CD8-positive, alpha-beta memory T cell (primary cell): ENCODE measurements at regions not wholly inside any gene's neighbourhood (a gene's known extent, or its start where the extent isn't known, plus 50 kb on each side); places are given as distances from the start of the nearest gene placed in this dataset.
"Not testable (repeated sequence)": the region's sequence is repeated elsewhere in the genome, so short reads cannot be mapped to it uniquely, and the experiment has no call there.

Experiments
- CTCF ChIA-PET: fragments of 350-600 bp; sonication (Branson Sonifier 250); formaldehyde crosslinking; loops from one replicate; lab custom pipeline; 2021; ENCODE audit warnings: antibody characterized with exemption; lab: Charles Lee
- POLR2A ChIA-PET: fragments of 350-600 bp; sonication (Branson Sonifier 250); formaldehyde crosslinking; loops from one replicate; lab custom pipeline; 2021; ENCODE audit warnings: antibody characterized with exemption; lab: Charles Lee
- DNase-seq, 5 donors: peaks; one replicate each; pipeline versions ENCODE4 v3.0.0 to v3.0.0-alpha.2; 2020 to 2022; ENCODE audit warnings: mixed read lengths in 1 of 5
- H3K27ac ChIP-seq: one replicate; pipeline ENCODE4 v1.7.0; 2013; ENCODE audit warnings: low read depth, mild to moderate bottlenecking, low read length, moderate library complexity
- H3K27me3 ChIP-seq: 2 replicates; pipeline ENCODE4 v1.7.0; 2013; ENCODE audit warnings: low read length, mild to moderate bottlenecking; ENCODE audit not compliant: insufficient read depth, poor library complexity, severe bottlenecking
- H3K36me3 ChIP-seq: 2 replicates; pipeline ENCODE4 v1.7.0; 2013; ENCODE audit warnings: mild to moderate bottlenecking, low read length, moderate library complexity; ENCODE audit not compliant: insufficient read depth
- H3K4me1 ChIP-seq: 2 replicates; pipeline ENCODE4 v1.7.0; 2013; ENCODE audit warnings: mild to moderate bottlenecking, low read length, moderate library complexity; ENCODE audit not compliant: insufficient read depth
- H3K4me3 ChIP-seq: 2 replicates; pipeline ENCODE4 v1.7.0; 2013; ENCODE audit warnings: mild to moderate bottlenecking, low read length
- H3K9me3 ChIP-seq: 2 replicates; pipeline ENCODE4 v1.7.0; 2013; ENCODE audit warnings: mild to moderate bottlenecking, low read length
- H3K27ac Mint-ChIP-seq, 8 donors: one replicate each; pipeline ENCODE4 v1.8.0; 2020 to 2021; ENCODE audit warnings: mixed read lengths in 8 of 8, mild to moderate bottlenecking in 6 of 8, inconsistent platforms in 3 of 8, moderate library complexity in 3 of 8
- H3K27me3 Mint-ChIP-seq, 2 donors: one replicate each; pipeline ENCODE4 v1.8.0; 2020 to 2021; ENCODE audit warnings: mixed read lengths in 2 of 2, mild to moderate bottlenecking in 1 of 2, moderate library complexity in 1 of 2
- H3K36me3 Mint-ChIP-seq, 3 donors: one replicate each; pipeline ENCODE4 v1.8.0; 2020 to 2021; ENCODE audit warnings: mixed read lengths in 3 of 3, inconsistent platforms in 1 of 3, mild to moderate bottlenecking in 1 of 3
- H3K4me1 Mint-ChIP-seq, 3 donors: one replicate each; pipeline ENCODE4 v1.8.0; 2020 to 2021; ENCODE audit warnings: mixed read lengths in 3 of 3, inconsistent platforms in 1 of 3, mild to moderate bottlenecking in 1 of 3
- H3K4me3 Mint-ChIP-seq, 7 donors: one replicate each; pipeline ENCODE4 v1.8.0; 2020 to 2021; ENCODE audit warnings: mixed read lengths in 7 of 7, mild to moderate bottlenecking in 6 of 7, moderate library complexity in 4 of 7, inconsistent platforms in 2 of 7
- H3K9me3 Mint-ChIP-seq, 5 donors: one replicate each; pipeline ENCODE4 v1.8.0; 2020 to 2022; ENCODE audit warnings: mixed read lengths in 5 of 5, mild to moderate bottlenecking in 3 of 5, moderate library complexity in 2 of 5, inconsistent platforms in 1 of 5

DNA sequence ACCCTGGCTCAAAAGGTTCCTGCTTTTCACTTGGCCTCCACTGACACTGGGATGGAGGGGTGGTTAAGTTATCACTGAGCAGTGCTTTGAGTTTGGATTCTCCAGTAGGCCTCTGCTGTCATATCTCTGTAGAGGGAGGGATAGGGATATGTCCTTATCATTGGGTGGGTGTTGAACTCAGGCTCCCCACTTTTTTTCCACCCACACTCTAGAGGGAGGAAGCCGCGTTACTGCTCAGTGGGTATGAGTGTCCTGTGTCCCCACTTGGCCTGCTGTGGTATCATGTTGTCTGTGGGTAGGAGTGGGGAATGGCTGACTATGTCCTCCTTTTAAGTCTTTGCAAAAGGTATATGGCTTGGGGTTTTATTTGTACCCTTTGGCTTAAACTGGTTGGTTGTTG, 80.7 kb upstream of the TPTE start:
- not testable (repeated sequence) for H3K27ac Mint-ChIP-seq

GRCh38 chr21:10442018-10442417, 79.4 kb upstream of the TPTE start:
- H3K4me3 Mint-ChIP-seq, CTCF ChIA-PET, H3K9me3 Mint-ChIP-seq, H3K4me1 Mint-ChIP-seq, H3K4me3 ChIP-seq, H3K27ac Mint-ChIP-seq, H3K36me3 Mint-ChIP-seq, H3K9me3 ChIP-seq, H3K27me3 ChIP-seq, DNase-seq, H3K4me1 ChIP-seq, POLR2A ChIA-PET, H3K27me3 Mint-ChIP-seq, H3K27ac ChIP-seq, H3K36me3 ChIP-seq: not testable (repeated sequence)

More for the DNA sequence above, 80.7 kb upstream of the TPTE start:
- H3K36me3 ChIP-seq, H3K9me3 ChIP-seq, H3K36me3 Mint-ChIP-seq, H3K4me3 Mint-ChIP-seq, POLR2A ChIA-PET, H3K27me3 Mint-ChIP-seq, DNase-seq, H3K4me1 Mint-ChIP-seq, CTCF ChIA-PET, H3K27me3 ChIP-seq, H3K9me3 Mint-ChIP-seq, H3K27ac ChIP-seq, H3K4me3 ChIP-seq, H3K4me1 ChIP-seq: not testable (repeated sequence)

- H3K4me1 ChIP-seq, H3K27me3 ChIP-seq, H3K4me3 ChIP-seq, H3K27ac ChIP-seq, DNase-seq, H3K27ac Mint-ChIP-seq, POLR2A ChIA-PET, H3K27me3 Mint-ChIP-seq, H3K9me3 Mint-ChIP-seq, H3K4me3 Mint-ChIP-seq, H3K4me1 Mint-ChIP-seq, H3K36me3 Mint-ChIP-seq, CTCF ChIA-PET, H3K36me3 ChIP-seq, H3K9me3 ChIP-seq: not testable (repeated sequence)
Observed at GRCh38 chr21:10445685-10446084, 75.7 kb upstream of the TPTE start.

GRCh38 chr21:10449451-10449850, 71.9 kb upstream of the TPTE start:
- H3K9me3 Mint-ChIP-seq: peaks cover 4 to 25% (median 13%) of the 10 kb centered on the region in 5 donors
- DNase-seq, H3K9me3 ChIP-seq, H3K27ac ChIP-seq, POLR2A ChIA-PET, H3K36me3 Mint-ChIP-seq, H3K4me3 ChIP-seq, H3K36me3 ChIP-seq, H3K27ac Mint-ChIP-seq, H3K4me1 ChIP-seq, H3K27me3 ChIP-seq, H3K4me1 Mint-ChIP-seq, H3K4me3 Mint-ChIP-seq, CTCF ChIA-PET, H3K27me3 Mint-ChIP-seq: not testable (repeated sequence)

- H3K36me3 Mint-ChIP-seq, H3K4me3 Mint-ChIP-seq, H3K27ac ChIP-seq, DNase-seq, H3K4me1 Mint-ChIP-seq, POLR2A ChIA-PET, CTCF ChIA-PET, H3K9me3 ChIP-seq, H3K27ac Mint-ChIP-seq, H3K27me3 ChIP-seq, H3K4me3 ChIP-seq, H3K36me3 ChIP-seq, H3K27me3 Mint-ChIP-seq, H3K4me1 ChIP-seq: not testable (repeated sequence)
- H3K9me3 Mint-ChIP-seq: peaks cover 2 to 17% (median 8%) of the 10 kb centered on the region in 5 donors
Observed at GRCh38 chr21:10451274-10451673, 70.1 kb upstream of the TPTE start.

DNA sequence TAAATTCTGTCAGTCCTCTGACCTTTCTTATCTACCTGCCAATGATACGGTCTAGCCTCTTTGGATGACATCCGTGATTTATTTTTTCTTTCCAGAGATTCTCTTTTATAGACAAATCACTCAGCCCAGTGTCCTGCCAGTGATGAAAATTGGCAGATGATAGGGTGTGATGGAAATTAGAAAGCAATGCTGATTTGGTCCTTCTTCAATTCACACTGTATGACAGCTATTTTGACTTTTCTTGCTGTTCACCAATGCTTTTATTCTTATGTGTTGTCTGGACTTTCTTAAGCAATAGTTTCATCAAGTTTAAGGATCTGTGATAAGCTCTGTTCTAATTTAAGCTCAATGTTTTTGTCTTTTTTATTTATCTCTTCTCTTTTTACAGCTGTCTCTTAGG, 63.6 kb upstream of the TPTE start:
- H3K4me1 Mint-ChIP-seq, H3K27ac Mint-ChIP-seq, DNase-seq, H3K4me1 ChIP-seq, H3K27me3 Mint-ChIP-seq, H3K27me3 ChIP-seq, H3K9me3 Mint-ChIP-seq, CTCF ChIA-PET, H3K36me3 Mint-ChIP-seq, H3K4me3 Mint-ChIP-seq, POLR2A ChIA-PET, H3K36me3 ChIP-seq, H3K27ac ChIP-seq, H3K9me3 ChIP-seq, H3K4me3 ChIP-seq: not testable (repeated sequence)

- H3K4me3 Mint-ChIP-seq, POLR2A ChIA-PET, H3K27ac Mint-ChIP-seq, H3K4me3 ChIP-seq, H3K4me1 Mint-ChIP-seq, H3K27me3 Mint-ChIP-seq, CTCF ChIA-PET, H3K9me3 ChIP-seq, H3K27ac ChIP-seq, H3K36me3 Mint-ChIP-seq, H3K36me3 ChIP-seq, H3K27me3 ChIP-seq, DNase-seq, H3K4me1 ChIP-seq, H3K9me3 Mint-ChIP-seq: not testable (repeated sequence)
Observed at GRCh38 chr21:10460957-10461356, 60.4 kb upstream of the TPTE start.

DNA sequence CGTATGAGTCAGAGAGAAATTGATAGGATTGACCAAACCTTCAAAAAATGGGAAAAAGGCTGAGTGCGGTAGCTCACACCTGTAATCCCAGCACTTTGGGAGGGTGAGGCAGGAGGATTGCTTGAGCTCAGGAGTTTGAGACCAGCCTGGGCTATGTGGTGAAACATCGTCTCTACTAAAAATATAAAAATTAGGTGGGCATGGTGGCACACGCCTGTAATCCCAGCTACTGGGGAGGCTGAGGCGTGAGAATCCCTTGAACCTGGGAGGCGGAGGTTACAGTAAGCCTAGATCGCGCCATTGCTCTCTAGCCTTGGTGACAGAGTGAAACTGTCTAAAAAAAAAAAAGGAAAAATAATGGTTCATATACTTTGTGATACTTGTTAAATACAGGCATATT, 59.9 kb upstream of the TPTE start:
- H3K4me3 Mint-ChIP-seq, H3K4me1 Mint-ChIP-seq, H3K27ac Mint-ChIP-seq, H3K4me1 ChIP-seq, H3K36me3 ChIP-seq, DNase-seq, H3K9me3 ChIP-seq, H3K36me3 Mint-ChIP-seq, H3K4me3 ChIP-seq, H3K27me3 ChIP-seq, H3K9me3 Mint-ChIP-seq, H3K27me3 Mint-ChIP-seq, H3K27ac ChIP-seq, POLR2A ChIA-PET, CTCF ChIA-PET: not testable (repeated sequence)

GRCh38 chr21:10463156-10463555, 58.2 kb upstream of the TPTE start:
- no peaks in the 10 kb centered on the region for H3K36me3 ChIP-seq

More at GRCh38 chr21:10463156-10463555, 58.2 kb upstream of the TPTE start:
- Mint-ChIP-seq H3K27me3 (no peaks in the 10 kb centered on the region), H3K4me1 (no peaks in the 10 kb centered on the region), H3K9me3 (no peaks in the 10 kb centered on the region), H3K4me3 (no peak overlapping the region), H3K27ac (no peak overlapping the region), H3K36me3 (no peaks in the 10 kb centered on the region)
- no peak for DNase-seq
- H3K9me3 ChIP-seq: no peaks in the 10 kb centered on the region
- ChIA-PET POLR2A (no interaction called here), CTCF (no interaction called here)
- H3K4me3 ChIP-seq: no peak overlapping the region
- H3K27me3 ChIP-seq: no peaks in the 10 kb centered on the region
- no peaks in the 10 kb centered on the region for H3K4me1 ChIP-seq
- H3K27ac ChIP-seq: no peak overlapping the region
